ENCODE measurements at regions not wholly inside any gene's neighbourhood (a gene's known extent, or its start where the extent isn't known, plus 50 kb on each side); places are given as distances from the start of the nearest gene placed in this dataset.

GRCh38 chr5:135718651-135719050 lies 115.8 kb upstream of the SLC25A48 start:
- no peaks in the 10 kb centered on the region for H3K36me3 ChIP-seq (ENCODE audit: insufficient read depth, low read length)
- H3K9me2 ChIP-seq (ENCODE audit: low read depth, low read length), result no peaks in the 10 kb centered on the region
- no peaks in the 10 kb centered on the region for H3K27me3 ChIP-seq (ENCODE audit: insufficient read depth, low read length)
- TF ChIP-seq EZH2 (IDR thresholded peaks at IDR 0.05; ENCODE audit: borderline replicate concordance, low read length), result no peak
- no peak for TF ChIP-seq CTCF (IDR thresholded peaks at IDR 0.05; ENCODE audit: low read length)
- no peaks in the 10 kb centered on the region for H3K79me2 ChIP-seq (ENCODE audit: insufficient read depth, low read length)
- H3K27ac ChIP-seq (ENCODE audit: low read depth, low read length, poor library complexity, severe bottlenecking), result no peak overlapping the region
- H3K4me3 ChIP-seq (ENCODE audit: low read depth, low read length, poor library complexity, severe bottlenecking), result no peak overlapping the region
- no peaks in the 10 kb centered on the region for H3F3A ChIP-seq (ENCODE audit: insufficient read depth, low read length)
- no peak overlapping the region for H2AFZ ChIP-seq (ENCODE audit: low read length)
- no peak overlapping the region for H3K9ac ChIP-seq (ENCODE audit: low read length)
- no peaks in the 10 kb centered on the region for H3K9me3 ChIP-seq (ENCODE audit: low read length)
- H4K20me1 ChIP-seq (ENCODE audit: insufficient read depth, low read length), result no peaks in the 10 kb centered on the region
- no peak overlapping the region for H3K4me2 ChIP-seq (ENCODE audit: low read length)
- H3K4me1 ChIP-seq (ENCODE audit: insufficient read depth, low read length, severe bottlenecking), result no peaks in the 10 kb centered on the region

GRCh38 chr5:135718151-135718550 lies 116.3 kb upstream of the SLC25A48 start:
- no peaks in the 10 kb centered on the region for H3K79me2 ChIP-seq (ENCODE audit: insufficient read depth, low read length)
- H4K20me1 ChIP-seq (ENCODE audit: insufficient read depth, low read length), result no peaks in the 10 kb centered on the region
- no peaks in the 10 kb centered on the region for H3K36me3 ChIP-seq (ENCODE audit: insufficient read depth, low read length)
- H3K4me3 ChIP-seq (ENCODE audit: low read depth, low read length, poor library complexity, severe bottlenecking), result no peak overlapping the region
- no peaks in the 10 kb centered on the region for H3F3A ChIP-seq (ENCODE audit: insufficient read depth, low read length)
- no peaks in the 10 kb centered on the region for H3K9me2 ChIP-seq (ENCODE audit: low read depth, low read length)
- H3K27me3 ChIP-seq (ENCODE audit: insufficient read depth, low read length), result no peaks in the 10 kb centered on the region
- H2AFZ ChIP-seq (ENCODE audit: low read length), result no peak overlapping the region
- no peak for TF ChIP-seq EZH2 (IDR thresholded peaks at IDR 0.05; ENCODE audit: borderline replicate concordance, low read length)
- TF ChIP-seq CTCF (IDR thresholded peaks at IDR 0.05; ENCODE audit: low read length), result no peak
- no peaks in the 10 kb centered on the region for H3K4me1 ChIP-seq (ENCODE audit: insufficient read depth, low read length, severe bottlenecking)
- H3K27ac ChIP-seq (ENCODE audit: low read depth, low read length, poor library complexity, severe bottlenecking), result no peak overlapping the region
- no peaks in the 10 kb centered on the region for H3K9me3 ChIP-seq (ENCODE audit: low read length)
- no peak overlapping the region for H3K4me2 ChIP-seq (ENCODE audit: low read length)
- H3K9ac ChIP-seq (ENCODE audit: low read length), result no peak overlapping the region

GRCh38 chr5:135715267-135716055 lies 119.0 kb upstream of the SLC25A48 start:
- Histone ChIP-seq H3K4me3 (ENCODE audit: low read depth, low read length, poor library complexity, severe bottlenecking) (no peak overlapping the region), H3K4me2 (ENCODE audit: low read length) (no peak overlapping the region), H3K9ac (ENCODE audit: low read length) (no peak overlapping the region), H3F3A (ENCODE audit: insufficient read depth, low read length) (no peaks in the 10 kb centered on the region), H3K9me3 (ENCODE audit: low read length) (no peaks in the 10 kb centered on the region), H3K79me2 (ENCODE audit: insufficient read depth, low read length) (no peaks in the 10 kb centered on the region), H4K20me1 (ENCODE audit: insufficient read depth, low read length) (no peaks in the 10 kb centered on the region), H3K9me2 (ENCODE audit: low read depth, low read length) (no peaks in the 10 kb centered on the region), H3K27me3 (ENCODE audit: insufficient read depth, low read length) (no peaks in the 10 kb centered on the region), H3K27ac (ENCODE audit: low read depth, low read length, poor library complexity, severe bottlenecking) (no peak overlapping the region), H2AFZ (ENCODE audit: low read length) (no peak overlapping the region), H3K4me1 (ENCODE audit: insufficient read depth, low read length, severe bottlenecking) (no peaks in the 10 kb centered on the region), H3K36me3 (ENCODE audit: insufficient read depth, low read length) (no peaks in the 10 kb centered on the region)
- TF ChIP-seq EZH2 (IDR thresholded peaks at IDR 0.05; ENCODE audit: borderline replicate concordance, low read length) (no peak), CTCF (IDR thresholded peaks at IDR 0.05; ENCODE audit: low read length) (no peak)
